ENCODE measurements at regions not wholly inside any gene's neighbourhood (a gene's known extent, or its start where the extent isn't known, plus 50 kb on each side); places are given as distances from the start of the nearest gene placed in this dataset.

- TF ChIP-seq, protein P1, sequence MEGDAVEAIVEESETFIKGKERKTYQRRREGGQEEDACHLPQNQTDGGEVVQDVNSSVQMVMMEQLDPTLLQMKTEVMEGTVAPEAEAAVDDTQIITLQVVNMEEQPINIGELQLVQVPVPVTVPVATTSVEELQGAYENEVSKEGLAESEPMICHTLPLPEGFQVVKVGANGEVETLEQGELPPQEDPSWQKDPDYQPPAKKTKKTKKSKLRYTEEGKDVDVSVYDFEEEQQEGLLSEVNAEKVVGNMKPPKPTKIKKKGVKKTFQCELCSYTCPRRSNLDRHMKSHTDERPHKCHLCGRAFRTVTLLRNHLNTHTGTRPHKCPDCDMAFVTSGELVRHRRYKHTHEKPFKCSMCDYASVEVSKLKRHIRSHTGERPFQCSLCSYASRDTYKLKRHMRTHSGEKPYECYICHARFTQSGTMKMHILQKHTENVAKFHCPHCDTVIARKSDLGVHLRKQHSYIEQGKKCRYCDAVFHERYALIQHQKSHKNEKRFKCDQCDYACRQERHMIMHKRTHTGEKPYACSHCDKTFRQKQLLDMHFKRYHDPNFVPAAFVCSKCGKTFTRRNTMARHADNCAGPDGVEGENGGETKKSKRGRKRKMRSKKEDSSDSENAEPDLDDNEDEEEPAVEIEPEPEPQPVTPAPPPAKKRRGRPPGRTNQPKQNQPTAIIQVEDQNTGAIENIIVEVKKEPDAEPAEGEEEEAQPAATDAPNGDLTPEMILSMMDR (conservative IDR thresholded peaks at IDR 0.05; ENCODE audit: low read depth, low read length) = no peak
- no peak for TF ChIP-seq MXI1 (IDR thresholded peaks at IDR 0.05; ENCODE audit: borderline replicate concordance, low read depth, low read length)
- TF ChIP-seq RAD21 (IDR thresholded peaks at IDR 0.05; ENCODE audit: low read length) = no peak
- TF ChIP-seq BHLHE40 (IDR thresholded peaks at IDR 0.05; ENCODE audit: low read depth, low read length) = no peak
- no peak for TF ChIP-seq MAFK (IDR thresholded peaks at IDR 0.05; ENCODE audit: low read depth, low read length)
- TF ChIP-seq, protein P2, sequence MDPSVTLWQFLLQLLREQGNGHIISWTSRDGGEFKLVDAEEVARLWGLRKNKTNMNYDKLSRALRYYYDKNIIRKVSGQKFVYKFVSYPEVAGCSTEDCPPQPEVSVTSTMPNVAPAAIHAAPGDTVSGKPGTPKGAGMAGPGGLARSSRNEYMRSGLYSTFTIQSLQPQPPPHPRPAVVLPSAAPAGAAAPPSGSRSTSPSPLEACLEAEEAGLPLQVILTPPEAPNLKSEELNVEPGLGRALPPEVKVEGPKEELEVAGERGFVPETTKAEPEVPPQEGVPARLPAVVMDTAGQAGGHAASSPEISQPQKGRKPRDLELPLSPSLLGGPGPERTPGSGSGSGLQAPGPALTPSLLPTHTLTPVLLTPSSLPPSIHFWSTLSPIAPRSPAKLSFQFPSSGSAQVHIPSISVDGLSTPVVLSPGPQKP (IDR thresholded peaks at IDR 0.05; ENCODE audit: borderline replicate concordance, low read depth, low read length) = no peak
- no peak for TF ChIP-seq MAZ (IDR thresholded peaks at IDR 0.05; ENCODE audit: borderline replicate concordance, low read depth, low read length)
- no peak for TF ChIP-seq RCOR1 (IDR thresholded peaks at IDR 0.05; ENCODE audit: insufficient replicate concordance, low read length)
- TF ChIP-seq RFX5 (IDR thresholded peaks at IDR 0.05; ENCODE audit: low read depth, low read length) = no peak
- TF ChIP-seq CEBPB (IDR thresholded peaks at IDR 0.05; ENCODE audit: low read depth, low read length) = no peak
- TF ChIP-seq FOS (IDR thresholded peaks at IDR 0.05; ENCODE audit: low read depth, low read length) = no peak
- no peak for TF ChIP-seq SMC3 (IDR thresholded peaks at IDR 0.05; ENCODE audit: low read depth, low read length)
- no peak for TF ChIP-seq NFE2L2 (IDR thresholded peaks at IDR 0.05; ENCODE audit: low read depth, low read length)
- TF ChIP-seq CHD1 (IDR thresholded peaks at IDR 0.05; ENCODE audit: low read depth, low read length) = no peak
- no peak for TF ChIP-seq USF2 (IDR thresholded peaks at IDR 0.05; ENCODE audit: low read depth, low read length)
- TF ChIP-seq POLR2A (IDR thresholded peaks at IDR 0.05; ENCODE audit: low read depth, low read length) = no peak
- Histone ChIP-seq H4K8ac (ENCODE audit: low read depth in 2 of 2, low read length in 2 of 2) (no peak overlapping the region), H2AK5ac (ENCODE audit: low read depth, low read length) (no peak overlapping the region), H3K4me1 (ENCODE audit: control insufficient read depth, insufficient read depth, low read length) (no peaks in the 10 kb centered on the region), H3K18ac (ENCODE audit: low read depth, low read length) (no peak overlapping the region), H4K91ac (ENCODE audit: insufficient read depth, low read depth, low read length) (no peak overlapping the region), H4K5ac (ENCODE audit: low read depth, low read length) (no peak overlapping the region), H3K9me3 (ENCODE audit: control insufficient read depth, insufficient read depth, low read length) (no peaks in the 10 kb centered on the region), H3K4ac (ENCODE audit: low read depth, low read length) (no peak overlapping the region), H2AFZ (replicated peaks; ENCODE audit: low read length, poor library complexity) (no peak overlapping the region), H2BK120ac (ENCODE audit: low read depth, low read length) (no peak overlapping the region), H3K56ac (ENCODE audit: extremely low read depth, insufficient read depth, low read length) (no peak overlapping the region), H2BK15ac (ENCODE audit: low read depth, low read length) (no peak overlapping the region), H3K36me3 (ENCODE audit: control insufficient read depth, insufficient read depth, low read length) (no peaks in the 10 kb centered on the region), H3K14ac (replicated peaks; ENCODE audit: low read depth, low read length) (no peak overlapping the region), H2BK5ac (ENCODE audit: low read depth, low read length, poor library complexity, severe bottlenecking) (no peak overlapping the region), H3K27me3 (ENCODE audit: control insufficient read depth, insufficient read depth, low read length) (no peaks in the 10 kb centered on the region), H3K9ac (ENCODE audit: low read depth, low read length) (no peak overlapping the region), H3K27ac (ENCODE audit: insufficient read depth, low read length) (no peak overlapping the region), H2AK9ac (replicated peaks; ENCODE audit: low read depth, low read length, poor library complexity) (no peak overlapping the region), H3K79me1 (ENCODE audit: low read depth in 1 of 2, low read length in 2 of 2) (no peaks in the 10 kb centered on the region), H3K4me3 (ENCODE audit: insufficient read depth, low read depth, low read length) (no peak overlapping the region), H2BK20ac (ENCODE audit: low read depth, low read length) (no peak overlapping the region), H3K4me2 (ENCODE audit: low read depth, low read length) (no peak overlapping the region), H4K20me1 (ENCODE audit: insufficient read depth, low read length) (no peaks in the 10 kb centered on the region), H3K23ac (ENCODE audit: low read depth, low read length) (no peak overlapping the region), H3K9me1 (ENCODE audit: insufficient read depth, low read length) (no peaks in the 10 kb centered on the region)
- no TSS peak for BruUV-seq (replicated peaks)
- DNase-seq (no peak), ATAC-seq (ENCODE audit: low read depth) (no peak)
- intact Hi-C loops (cut with micrococcal nuclease) (no loop called here), dilution Hi-C loops (cut with HindIII; ENCODE audit: low sequenced_read_pairs, unreplicated experiment) (no loop called here), in situ Hi-C loops (cut with MboI; ENCODE audit: low sequenced_read_pairs) (no loop called here)
- CTCF ChIA-PET = no interaction called here
- POLR2A ChIA-PET (ENCODE audit: unreplicated experiment) = no interaction called here
- no CpG with 5 or more reads among the region's 1 CpG for WGBS, 2 experiments (ENCODE audit: extremely low coverage in 2 of 2, insufficient read length in 1 of 2)
Measured at GRCh38 chr14:42000450-42000849, 393.8 kb downstream of the LRFN5 start.
